GM12878 (cell line): ENCODE measurements at regions not wholly inside any gene's neighbourhood (a gene's known extent, or its start where the extent isn't known, plus 50 kb on each side); places are given as distances from the start of the nearest gene placed in this dataset.

Experiments used
- ATAC-seq: fragments of 200-7000 bp; cut with Tn5 transposase; 3 replicates; pipeline ENCODE4 v1.9.1; 2020; ENCODE audit warnings: mild to moderate bottlenecking, moderate library complexity
- BruUV-seq: library from RNA; stranded (reverse); fragments of 400-500 nt; replicated peaks from 2 replicates; lab custom pipeline; 2021; lab: Mats Ljungman, UMichigan
- CTCF ChIA-PET: fragments of 300-600 bp; sonication (Branson Sonifier 250); formaldehyde crosslinking; extraction: SDS; loops from one replicate; lab custom pipeline; 2021; ENCODE audit warnings: inconsistent platforms; lab: Yijun Ruan, JAX
- POLR2A ChIA-PET: fragments of 350-600 bp; formaldehyde crosslinking; extraction: SDS; loops from one replicate; lab custom pipeline; 2021; ENCODE audit warnings: inconsistent platforms; lab: Charles Lee
- RAD21 ChIA-PET: fragments of 300-600 bp; sonication (Branson Sonifier 250); formaldehyde crosslinking; loops from one replicate; lab custom pipeline; 2023; ENCODE audit warnings: antibody characterized with exemption; ENCODE audit not compliant: unreplicated experiment; lab: Charles Lee
- SMC1A ChIA-PET: fragments of 300-600 bp; sonication (Branson Sonifier 250); formaldehyde crosslinking; loops from one replicate; lab custom pipeline; 2023; ENCODE audit not compliant: unreplicated experiment, uncharacterized antibody; lab: Charles Lee
- DNase-seq: peaks from one replicate; pipeline ENCODE4 v3.0.0-alpha.2; 2011; ENCODE audit warnings: low read depth, low spot score
- FAIRE-seq: peaks from 3 replicates; lab custom pipeline; 2011; peaks lifted over from hg19 to GRCh38; lab: Jason Lieb, UNC
- H2AFZ ChIP-seq: 2 replicates; pipeline ENCODE4 v1.6.0; 2011; ENCODE audit warnings: low read depth, low read length, control low read depth; ENCODE audit not compliant: control insufficient read depth
- H3K27ac ChIP-seq: 2 replicates; pipeline ENCODE4 v1.5.1; 2011; ENCODE audit warnings: control low read depth; ENCODE audit not compliant: control insufficient read depth, insufficient read depth
- H3K27me3 ChIP-seq, 2 experiments: replicated peaks in 1 of 2; 2 replicates each; pipeline versions ENCODE4 v1.6.0 to v1.6.1; 2011; ENCODE audit warnings: low read length in 1 of 2; ENCODE audit not compliant: control insufficient read depth in 2 of 2, insufficient read depth in 2 of 2
- H3K36me3 ChIP-seq, 2 experiments: 2 replicates each; pipeline ENCODE4 v1.5.1; 2011; ENCODE audit warnings: low read length in 1 of 2; ENCODE audit not compliant: control insufficient read depth in 2 of 2, insufficient read depth in 2 of 2
- H3K4me1 ChIP-seq: 2 replicates; pipeline ENCODE4 v1.6.1; 2011; ENCODE audit warnings: mild to moderate bottlenecking, low read length, moderate library complexity, mixed read lengths; ENCODE audit not compliant: control insufficient read depth, insufficient read depth
- H3K4me2 ChIP-seq: 2 replicates; pipeline ENCODE4 v1.6.0; 2011; ENCODE audit warnings: control low read depth; ENCODE audit not compliant: control insufficient read depth, insufficient read depth
- H3K4me3 ChIP-seq: fragments of 200-600 bp; sonication (generic); 2 replicates; pipeline ENCODE4 v1.5.1; 2016
- H3K79me2 ChIP-seq: 2 replicates; pipeline ENCODE4 v1.6.0; 2011; ENCODE audit warnings: low read length; ENCODE audit not compliant: control insufficient read depth, insufficient read depth
- H3K9ac ChIP-seq: 2 replicates; pipeline ENCODE4 v1.8.0; 2011; ENCODE audit warnings: low read length, control low read depth, mixed read lengths; ENCODE audit not compliant: control insufficient read depth, insufficient read depth
- H3K9me3 ChIP-seq: replicated peaks from 3 replicates; pipeline ENCODE4 v1.5.1; 2011; ENCODE audit warnings: mild to moderate bottlenecking, low read length; ENCODE audit not compliant: control insufficient read depth, insufficient read depth
- H4K20me1 ChIP-seq: 2 replicates; pipeline ENCODE4 v1.6.0; 2011; ENCODE audit not compliant: control insufficient read depth, insufficient read depth
- CEBPB ChIP-seq, 2 experiments: fragments of 150-350 bp in 1 of 2; IDR thresholded peaks; 2 replicates each; pipeline ENCODE4 v1.6.1; 2012 to 2014; ENCODE audit warnings: low read depth in 2 of 2, low read length in 2 of 2, borderline replicate concordance in 1 of 2, inconsistent platforms in 1 of 2
- E2F4 ChIP-seq: IDR thresholded peaks from 2 replicates; pipeline ENCODE4 v1.6.1; 2012; ENCODE audit warnings: low read depth, low read length, improper control_type of control experiment
- EGR1 ChIP-seq, 2 experiments: IDR thresholded peaks; 1 replicate in 1 of 2; 2 replicates in 1 of 2; pipeline ENCODE4 v1.6.1; 2011 to 2012; ENCODE audit warnings: low read depth in 2 of 2, low read length in 2 of 2, borderline replicate concordance in 1 of 2, mild to moderate bottlenecking in 1 of 2, moderate library complexity in 1 of 2
- ETV6 ChIP-seq, 2 experiments: fragments of 450-650 bp in 1 of 2; IDR thresholded peaks in 1 of 2; conservative IDR thresholded peaks in 1 of 2; 2 replicates each; pipeline ENCODE4 v1.6.1; 2014; ENCODE audit warnings: antibody characterized with exemption in 1 of 2, borderline replicate concordance in 1 of 2, low read depth in 1 of 2, mild to moderate bottlenecking in 1 of 2, moderate library complexity in 1 of 2
- GABPA ChIP-seq: IDR thresholded peaks from 2 replicates; pipeline ENCODE4 v1.6.1; 2014; ENCODE audit warnings: antibody characterized with exemption, low read depth, mild to moderate bottlenecking, inconsistent platforms
- HDGF ChIP-seq: fragments of 450-650 bp; IDR thresholded peaks from 2 replicates; pipeline ENCODE4 v1.6.1; 2016; ENCODE audit warnings: antibody characterized with exemption
- IRF4 ChIP-seq: IDR thresholded peaks from 2 replicates; pipeline ENCODE4 v1.6.1; 2011; ENCODE audit warnings: low read depth, low read length
- NR2C2 ChIP-seq: IDR thresholded peaks from 2 replicates; pipeline ENCODE4 v1.6.1; 2011; ENCODE audit warnings: borderline replicate concordance, low read depth; ENCODE audit not compliant: control insufficient read depth, insufficient read length
- PAX8 ChIP-seq: fragments of 450-650 bp; IDR thresholded peaks from 2 replicates; pipeline ENCODE4 v1.6.1; 2017; ENCODE audit warnings: mild to moderate bottlenecking, moderate library complexity
- POU2F2 ChIP-seq: IDR thresholded peaks from 3 replicates; pipeline ENCODE4 v1.6.1; 2011; ENCODE audit warnings: low read depth, mild to moderate bottlenecking, low read length, borderline replicate concordance
- RELA ChIP-seq: fragments of 450-650 bp; IDR thresholded peaks from 2 replicates; pipeline ENCODE4 v1.8.0; 2014; ENCODE audit warnings: borderline replicate concordance; ENCODE audit not compliant: partially characterized antibody
- SMC3 ChIP-seq: IDR thresholded peaks from 2 replicates; pipeline ENCODE4 v1.6.1; 2011; ENCODE audit warnings: low read length, improper control_type of control experiment, borderline replicate concordance
- SREBF2 ChIP-seq: IDR thresholded peaks from 2 replicates; pipeline ENCODE4 v1.6.1; 2012; ENCODE audit warnings: mild to moderate bottlenecking, low read length
- SRF ChIP-seq, 2 experiments: IDR thresholded peaks; 2 replicates each; pipeline ENCODE4 v1.6.1; 2011; ENCODE audit warnings: low read depth in 2 of 2, low read length in 2 of 2, mild to moderate bottlenecking in 1 of 2, moderate library complexity in 1 of 2
- USF1 ChIP-seq: IDR thresholded peaks from 2 replicates; pipeline ENCODE4 v1.6.1; 2011; ENCODE audit warnings: borderline replicate concordance, low read depth, mild to moderate bottlenecking, moderate library complexity, mixed read lengths, low read length; ENCODE audit not compliant: insufficient read depth; ENCODE audit errors: extremely low read length
- ZSCAN29 ChIP-seq: fragments of 450-650 bp; IDR thresholded peaks from 2 replicates; pipeline ENCODE4 v1.6.1; 2017; ENCODE audit warnings: mild to moderate bottlenecking, moderate library complexity
- WGBS: methylation state at CpG from one replicate; pipeline ENCODE4 v1.1.6; 2016; ENCODE audit warnings: low lambda C conversion rate; ENCODE audit not compliant: insufficient replicate concordance, insufficient coverage; ENCODE audit errors: missing lambda C conversion rate; 5-methylcytosine and 5-hydroxymethylcytosine counted together
- in situ Hi-C: fragments of 300-500 bp; cut with MboI; formaldehyde crosslinking; loops from 9 replicates; pipeline ENCODE4 v1.14.3; 2018; ENCODE audit warnings: mixed read lengths
- intact Hi-C: fragments of 100-400 bp; cut with micrococcal nuclease; formaldehyde crosslinking; loops from one replicate; pipeline ENCODE4 v1.14.2; 2022; ENCODE audit not compliant: unreplicated experiment
- TF ChIP-seq, protein P1 (sequence below): fragments of 450-650 bp; IDR thresholded peaks from 2 replicates; pipeline ENCODE4 v1.6.1; 2017; ENCODE audit warnings: mild to moderate bottlenecking, low read depth, inconsistent platforms; ENCODE audit not compliant: poor library complexity, severe bottlenecking
- TF ChIP-seq, protein P2 (sequence below): fragments of 450-650 bp; IDR thresholded peaks from 2 replicates; pipeline ENCODE4 v1.6.1; 2017; ENCODE audit warnings: low read depth, mild to moderate bottlenecking, moderate library complexity

DNA sequence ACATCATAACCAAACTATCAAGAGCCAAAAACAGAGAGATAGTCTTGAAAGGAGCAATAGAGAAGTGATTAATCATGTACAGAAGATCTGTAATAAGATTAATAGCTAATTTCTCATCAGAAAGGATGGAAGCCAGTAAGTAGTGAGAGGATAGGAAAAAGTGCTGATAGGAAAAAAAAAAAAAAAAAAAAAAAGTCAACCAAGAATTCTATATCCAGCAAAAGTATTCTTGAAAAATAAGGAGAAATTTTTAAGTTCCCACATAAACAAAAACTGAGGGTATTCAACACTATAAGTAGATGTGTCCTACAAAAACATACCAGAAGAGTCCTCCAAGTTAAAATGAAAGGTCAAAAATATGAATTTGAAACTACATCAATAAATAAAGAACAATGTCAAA is 218.7 kb upstream of the GPC6 start (continued):
- TF ChIP-seq E2F4 = no peak
- TF ChIP-seq CEBPB (IDR thresholded peaks at IDR 0.05; ENCODE audit: borderline replicate concordance in 1 of 2, low read depth in 2 of 2, low read length in 2 of 2) = no peak
- TF ChIP-seq, protein P1, sequence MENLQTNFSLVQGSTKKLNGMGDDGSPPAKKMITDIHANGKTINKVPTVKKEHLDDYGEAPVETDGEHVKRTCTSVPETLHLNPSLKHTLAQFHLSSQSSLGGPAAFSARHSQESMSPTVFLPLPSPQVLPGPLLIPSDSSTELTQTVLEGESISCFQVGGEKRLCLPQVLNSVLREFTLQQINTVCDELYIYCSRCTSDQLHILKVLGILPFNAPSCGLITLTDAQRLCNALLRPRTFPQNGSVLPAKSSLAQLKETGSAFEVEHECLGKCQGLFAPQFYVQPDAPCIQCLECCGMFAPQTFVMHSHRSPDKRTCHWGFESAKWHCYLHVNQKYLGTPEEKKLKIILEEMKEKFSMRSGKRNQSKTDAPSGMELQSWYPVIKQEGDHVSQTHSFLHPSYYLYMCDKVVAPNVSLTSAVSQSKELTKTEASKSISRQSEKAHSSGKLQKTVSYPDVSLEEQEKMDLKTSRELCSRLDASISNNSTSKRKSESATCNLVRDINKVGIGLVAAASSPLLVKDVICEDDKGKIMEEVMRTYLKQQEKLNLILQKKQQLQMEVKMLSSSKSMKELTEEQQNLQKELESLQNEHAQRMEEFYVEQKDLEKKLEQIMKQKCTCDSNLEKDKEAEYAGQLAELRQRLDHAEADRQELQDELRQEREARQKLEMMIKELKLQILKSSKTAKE = no peak
- no peak for TF ChIP-seq EGR1 (IDR thresholded peaks at IDR 0.05; ENCODE audit: borderline replicate concordance in 1 of 2, low read depth in 2 of 2, low read length in 2 of 2)
- TF ChIP-seq ZSCAN29 = no peak
- TF ChIP-seq USF1 = no peak

- ChIA-PET CTCF (no interaction called here), RAD21 (no interaction called here), SMC1A (no interaction called here), POLR2A (no interaction called here)
- DNase-seq = no peak
- Histone ChIP-seq H3K27ac (no peak overlapping the region), H3K4me2 (no peak overlapping the region), H3K27me3 (no peaks in the 10 kb centered on the region), H3K9me3 (no peaks in the 10 kb centered on the region; the same call in 2 of the 3 replicates), H3K4me3 (no peak overlapping the region), H3K79me2 (no peaks in the 10 kb centered on the region), H3K36me3 (no peaks in the 10 kb centered on the region), H3K9ac (no peak overlapping the region), H3K4me1 (no peaks in the 10 kb centered on the region), H2AFZ (no peak overlapping the region), H4K20me1 (no peaks in the 10 kb centered on the region)
- ATAC-seq = no peak
- WGBS = 0% methylated on average over 1 of the region's 1 CpG
- no TSS peak for BruUV-seq
- intact Hi-C loops (no loop called here), in situ Hi-C loops (no loop called here)
- FAIRE-seq = no peak
- TF ChIP-seq IRF4 = no peak
- TF ChIP-seq RELA = no peak
- no peak for TF ChIP-seq NR2C2
- TF ChIP-seq, protein P2, sequence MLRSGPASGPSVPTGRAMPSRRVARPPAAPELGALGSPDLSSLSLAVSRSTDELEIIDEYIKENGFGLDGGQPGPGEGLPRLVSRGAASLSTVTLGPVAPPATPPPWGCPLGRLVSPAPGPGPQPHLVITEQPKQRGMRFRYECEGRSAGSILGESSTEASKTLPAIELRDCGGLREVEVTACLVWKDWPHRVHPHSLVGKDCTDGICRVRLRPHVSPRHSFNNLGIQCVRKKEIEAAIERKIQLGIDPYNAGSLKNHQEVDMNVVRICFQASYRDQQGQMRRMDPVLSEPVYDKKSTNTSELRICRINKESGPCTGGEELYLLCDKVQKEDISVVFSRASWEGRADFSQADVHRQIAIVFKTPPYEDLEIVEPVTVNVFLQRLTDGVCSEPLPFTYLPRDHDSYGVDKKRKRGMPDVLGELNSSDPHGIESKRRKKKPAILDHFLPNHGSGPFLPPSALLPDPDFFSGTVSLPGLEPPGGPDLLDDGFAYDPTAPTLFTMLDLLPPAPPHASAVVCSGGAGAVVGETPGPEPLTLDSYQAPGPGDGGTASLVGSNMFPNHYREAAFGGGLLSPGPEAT = no peak
- no peak for TF ChIP-seq GABPA
- no peak for TF ChIP-seq SRF (IDR thresholded peaks at IDR 0.05; ENCODE audit: low read depth in 2 of 2, low read length in 2 of 2)
- no peak for TF ChIP-seq SREBF2
- no peak for TF ChIP-seq HDGF
- no peak for TF ChIP-seq SMC3
- no peak for TF ChIP-seq ETV6 (conservative IDR thresholded peaks at IDR 0.05 in 1 of 2, IDR thresholded peaks at IDR 0.05 in 1 of 2; ENCODE audit: borderline replicate concordance in 1 of 2, low read depth in 1 of 2)
- no peak for TF ChIP-seq POU2F2
- TF ChIP-seq PAX8 = no peak
Observed at GRCh38 chr13:93017493-93018112, 209.0 kb upstream of the GPC6 start.
